ENCODE measurements at regions not wholly inside any gene's neighbourhood (a gene's known extent, or its start where the extent isn't known, plus 50 kb on each side); places are given as distances from the start of the nearest gene placed in this dataset.

- Histone ChIP-seq H4K20me1 (ENCODE audit: insufficient read depth, poor library complexity, severe bottlenecking) (no peaks in the 10 kb centered on the region), H3K4me3 (no peak overlapping the region), H2AFZ (no peak overlapping the region), H3K27me3 (no peaks in the 10 kb centered on the region), H3K27ac (no peak overlapping the region), H3K4me2 (no peak overlapping the region), H3K9me3 (ENCODE audit: low read depth) (no peaks in the 10 kb centered on the region), H3K4me1 (ENCODE audit: insufficient read depth) (no peaks in the 10 kb centered on the region), H3K9me2 (replicated peaks; ENCODE audit: insufficient read depth) (no peaks in the 10 kb centered on the region), H3K36me3 (replicated peaks; ENCODE audit: insufficient read depth, low read depth) (no peaks in the 10 kb centered on the region), H3K79me2 (no peaks in the 10 kb centered on the region)
- WGBS (ENCODE audit: low lambda C conversion rate, missing lambda C conversion rate): 96% methylated on average over 1 of the region's 1 CpG
- no peak for DNase-seq (ENCODE audit: low spot score)
- TF ChIP-seq EZH2phosphoT487 (IDR thresholded peaks at IDR 0.05; ENCODE audit: low read depth, severe bottlenecking, unreplicated experiment) (no peak), EZH2 (IDR thresholded peaks at IDR 0.05; ENCODE audit: borderline replicate concordance) (no peak), CTCF (IDR thresholded peaks at IDR 0.05; ENCODE audit: poor library complexity) (no peak)
Observed at GRCh38 chr7:72481934-72482333, 69.8 kb upstream of the CALN1 start.

DNA sequence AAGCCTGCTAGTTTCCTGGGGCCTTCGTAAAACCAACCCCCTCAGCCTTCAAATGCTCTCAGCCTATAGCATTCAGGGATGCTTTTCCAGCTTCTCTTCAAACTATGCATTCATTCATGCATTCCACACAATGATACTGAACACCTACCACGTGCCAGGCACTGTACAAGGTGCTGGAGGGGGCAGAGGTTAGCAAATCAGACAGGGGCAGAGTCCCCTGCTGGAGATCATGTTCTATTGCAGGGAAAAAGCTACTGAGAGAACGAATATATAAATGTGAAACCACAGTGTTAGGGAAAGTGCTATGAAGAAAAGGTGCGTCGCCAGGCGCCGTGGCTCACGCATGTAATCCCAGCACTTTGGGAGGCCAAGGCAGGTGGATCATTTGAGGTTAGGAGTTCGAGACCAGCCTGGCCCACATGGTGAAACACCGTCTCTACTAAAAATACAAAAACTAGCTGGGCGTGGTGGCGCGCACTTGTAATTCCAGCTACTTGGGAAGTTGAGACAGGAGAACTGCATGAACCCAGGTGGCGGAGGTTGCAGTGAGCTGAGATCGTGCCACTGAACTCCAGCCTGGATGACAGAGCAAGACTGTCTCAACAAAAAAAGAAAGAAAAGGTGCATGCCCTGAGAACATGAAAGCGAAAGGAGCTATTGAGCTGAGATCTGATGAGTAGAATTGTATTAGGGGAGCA is 64.6 kb upstream of the CALN1 start:
- no peak for DNase-seq (ENCODE audit: low spot score)
- Histone ChIP-seq H2AFZ (no peak overlapping the region), H3K4me2 (no peak overlapping the region), H3K36me3 (replicated peaks; ENCODE audit: insufficient read depth, low read depth) (no peaks in the 10 kb centered on the region), H3K9me2 (replicated peaks; ENCODE audit: insufficient read depth) (no peaks in the 10 kb centered on the region), H3K4me1 (ENCODE audit: insufficient read depth) (no peaks in the 10 kb centered on the region), H3K27me3 (no peaks in the 10 kb centered on the region), H3K9me3 (ENCODE audit: low read depth) (no peaks in the 10 kb centered on the region), H3K4me3 (no peak overlapping the region), H3K27ac (no peak overlapping the region), H4K20me1 (ENCODE audit: insufficient read depth, poor library complexity, severe bottlenecking) (no peaks in the 10 kb centered on the region), H3K79me2 (no peaks in the 10 kb centered on the region)
- TF ChIP-seq EZH2 (IDR thresholded peaks at IDR 0.05; ENCODE audit: borderline replicate concordance) (no peak), EZH2phosphoT487 (IDR thresholded peaks at IDR 0.05; ENCODE audit: low read depth, severe bottlenecking, unreplicated experiment) (no peak), CTCF (IDR thresholded peaks at IDR 0.05; ENCODE audit: poor library complexity) (no peak)
- 91% methylated on average over 16 of the region's 16 CpGs for WGBS (ENCODE audit: low lambda C conversion rate, missing lambda C conversion rate)

DNA sequence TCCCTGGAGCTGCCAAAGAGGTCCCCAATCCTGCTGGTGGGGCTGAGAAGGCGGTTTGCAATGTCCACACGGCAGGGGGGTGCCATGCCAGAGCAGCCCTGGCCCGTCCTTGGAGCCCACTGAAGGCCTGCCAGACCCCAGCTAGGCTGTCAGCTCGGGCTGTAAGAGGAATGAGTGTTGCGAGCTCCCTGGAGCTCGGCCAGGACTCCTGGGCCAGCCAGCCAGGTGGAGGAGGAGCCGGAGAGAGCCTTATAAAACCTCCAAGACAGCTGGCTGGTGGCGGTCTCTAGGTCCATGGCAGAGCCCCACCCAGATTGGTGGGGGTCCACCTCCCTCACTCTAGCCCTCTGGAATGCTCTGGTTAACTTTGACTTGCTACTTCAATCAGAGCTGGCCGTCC is 55.1 kb upstream of the CALN1 start:
- Histone ChIP-seq H3K4me2 (no peak overlapping the region), H3K9me3 (ENCODE audit: low read depth) (no peaks in the 10 kb centered on the region), H3K36me3 (replicated peaks; ENCODE audit: insufficient read depth, low read depth) (no peaks in the 10 kb centered on the region), H3K79me2 (no peaks in the 10 kb centered on the region), H3K9me2 (replicated peaks; ENCODE audit: insufficient read depth) (no peaks in the 10 kb centered on the region), H3K27me3 (peaks cover 7% of the 10 kb centered on the region), H3K4me3 (no peak overlapping the region), H3K4me1 (ENCODE audit: insufficient read depth) (no peaks in the 10 kb centered on the region), H3K27ac (no peak overlapping the region), H2AFZ (no peak overlapping the region), H4K20me1 (ENCODE audit: insufficient read depth, poor library complexity, severe bottlenecking) (no peaks in the 10 kb centered on the region)
- no peak for TF ChIP-seq EZH2 (IDR thresholded peaks at IDR 0.05; ENCODE audit: borderline replicate concordance)
- TF ChIP-seq CTCF (IDR thresholded peaks at IDR 0.05; ENCODE audit: poor library complexity): no peak
- TF ChIP-seq EZH2phosphoT487 (IDR thresholded peaks at IDR 0.05; ENCODE audit: low read depth, severe bottlenecking, unreplicated experiment): no peak
- no peak for DNase-seq (ENCODE audit: low spot score)
- WGBS (ENCODE audit: low lambda C conversion rate, missing lambda C conversion rate): 87% methylated on average over 9 of the region's 9 CpGs

All from hepatocyte (in vitro differentiated cells).